Erythroblast (primary cell): ENCODE measurements at regions not wholly inside any gene's neighbourhood (a gene's known extent, or its start where the extent isn't known, plus 50 kb on each side); places are given as distances from the start of the nearest gene placed in this dataset.

Experiments used
- DNase-seq, 2 experiments: peaks; one replicate each; lab custom pipeline; 2025; lab: John Stamatoyannopoulos, UW
- GATA1 ChIP-seq: IDR thresholded peaks from 2 replicates; pipeline ENCODE4 v1.6.1; 2011; ENCODE audit warnings: low read depth, mild to moderate bottlenecking, control low read depth, low read length, moderate library complexity
- POLR2A ChIP-seq: IDR thresholded peaks from 2 replicates; pipeline ENCODE4 v1.6.1; 2011; ENCODE audit warnings: mild to moderate bottlenecking, low read length

DNA sequence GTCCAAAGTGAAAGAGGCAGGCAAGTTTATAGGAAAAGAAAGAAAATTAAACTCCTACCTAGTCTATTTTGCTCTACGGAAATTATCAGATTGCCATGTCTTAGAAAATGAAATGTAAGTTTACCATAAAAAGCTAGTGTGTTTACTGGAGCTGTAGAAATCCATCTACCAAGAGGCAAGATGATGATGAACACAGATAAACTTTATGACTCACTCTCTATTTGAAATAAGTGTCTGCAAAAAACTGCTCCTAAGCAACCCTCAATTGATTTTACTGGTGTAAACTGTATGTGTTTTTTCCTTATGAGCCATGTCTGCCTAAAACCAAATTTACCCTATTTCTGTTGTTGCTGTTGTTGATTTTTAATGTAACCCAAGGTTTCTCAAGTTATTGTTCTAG lies 73.8 kb upstream of the TMEM106B start:
- no peak for TF ChIP-seq GATA1

DNA sequence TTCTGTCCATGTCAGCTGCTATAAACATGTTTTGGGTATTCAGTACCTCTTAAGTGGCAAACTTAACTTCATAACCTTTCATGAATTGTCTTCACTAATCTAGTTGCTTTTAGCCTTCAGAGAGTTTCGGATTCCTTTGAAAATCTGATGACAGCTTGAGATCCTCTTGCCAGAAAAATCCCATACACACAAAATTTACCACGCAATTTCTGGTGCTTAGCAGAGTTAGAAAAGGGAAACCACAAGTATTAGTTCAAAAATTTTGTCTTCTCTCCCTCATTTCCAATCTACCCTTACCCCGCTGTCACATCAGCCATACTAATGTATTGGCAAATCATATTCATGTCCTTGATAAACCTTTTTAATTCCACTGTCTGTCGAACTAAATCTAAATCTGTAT lies 72.7 kb upstream of the TMEM106B start:
- DNase-seq = no peak
- TF ChIP-seq POLR2A (no peak), GATA1 (no peak)

More for the DNA sequence above, 73.8 kb upstream of the TMEM106B start:
- DNase-seq = no peak

DNA sequence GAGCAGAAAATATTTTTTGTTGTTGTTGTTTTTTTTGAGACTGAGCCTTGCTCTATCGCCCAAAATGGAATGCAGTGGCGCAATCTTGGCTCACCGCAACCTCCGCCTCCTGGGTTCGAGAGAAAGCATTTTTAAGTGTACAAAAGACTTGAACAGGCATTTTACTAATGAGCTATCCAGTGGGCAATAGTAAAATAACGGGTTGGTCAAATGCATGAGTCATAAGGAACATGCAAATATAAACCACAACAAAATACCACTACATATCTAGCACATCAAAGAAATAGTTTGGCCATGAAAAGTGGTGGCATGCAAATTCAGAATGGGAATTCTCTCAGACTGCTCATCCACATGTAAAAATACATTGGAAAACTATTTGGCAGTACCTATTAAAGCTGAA lies 71.7 kb upstream of the TMEM106B start:
- TF ChIP-seq POLR2A (no peak), GATA1 (no peak)
- no peak for DNase-seq

- DNase-seq = no peak
- TF ChIP-seq POLR2A (no peak), GATA1 (no peak)
Measured at GRCh38 chr7:12146813-12147212, 64.3 kb upstream of the TMEM106B start.

DNA sequence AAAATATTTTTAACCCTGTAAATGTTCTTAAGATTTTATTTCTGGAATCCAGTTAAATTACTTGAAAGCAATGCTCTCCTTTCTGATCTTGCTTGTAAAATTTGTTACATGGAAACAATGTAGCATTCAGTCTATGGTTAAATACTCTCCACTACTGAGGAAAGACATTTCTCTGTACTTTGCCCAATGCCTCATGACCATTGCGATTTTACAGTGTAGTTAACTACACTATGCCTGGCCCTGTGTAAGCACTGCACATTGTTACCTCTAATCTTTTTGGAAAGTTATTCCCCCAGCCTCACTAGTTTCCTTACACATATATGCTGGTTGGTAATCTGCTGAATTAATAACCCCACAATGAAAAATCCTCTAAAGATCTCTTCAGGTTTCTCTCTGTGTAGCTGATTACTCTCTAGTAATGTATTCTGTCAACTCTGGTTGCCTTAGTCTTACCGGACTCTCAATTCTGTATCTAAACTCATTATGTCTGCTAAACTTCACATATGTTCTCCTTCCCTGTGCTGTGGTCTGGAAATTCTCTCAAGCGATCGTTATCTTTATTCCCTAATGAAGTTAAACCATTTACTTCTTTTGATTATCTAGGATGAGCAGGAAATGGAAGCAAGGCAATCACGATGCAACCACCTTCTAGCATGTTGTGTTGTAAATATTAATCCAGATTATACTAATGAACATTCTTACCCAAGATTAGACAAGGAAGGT lies 58.7 kb upstream of the TMEM106B start:
- no peak for DNase-seq
- no peak for TF ChIP-seq GATA1
- TF ChIP-seq POLR2A = no peak

DNA sequence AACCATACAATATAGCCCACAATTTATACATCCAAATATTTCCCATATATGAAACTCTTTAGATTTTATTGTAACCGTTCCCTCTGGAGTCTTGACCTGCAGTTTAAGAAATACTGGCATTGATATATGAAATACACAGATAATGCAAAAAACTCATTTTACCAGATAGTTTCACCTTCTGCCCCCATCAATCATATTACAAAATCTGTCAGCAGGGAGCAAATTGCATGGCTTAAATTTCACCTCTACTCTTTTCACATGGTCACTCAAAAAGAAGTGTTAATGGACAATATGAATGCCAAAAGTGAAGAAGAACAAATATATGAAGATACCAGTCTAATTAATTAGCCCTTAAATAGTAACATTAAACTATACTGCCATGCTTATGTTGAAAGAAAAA lies 57.0 kb upstream of the TMEM106B start:
- no peak for DNase-seq
- TF ChIP-seq GATA1 = no peak
- TF ChIP-seq POLR2A = no peak

GRCh38 chr7:12157517-12157916 lies 53.6 kb upstream of the TMEM106B start:
- DNase-seq = no peak
- no peak for TF ChIP-seq GATA1
- no peak for TF ChIP-seq POLR2A

GRCh38 chr7:12158334-12159060 lies 52.6 kb upstream of the TMEM106B start:
- DNase-seq = no peak
- TF ChIP-seq GATA1 (no peak), POLR2A (no peak)

- TF ChIP-seq POLR2A = no peak
- TF ChIP-seq GATA1 = no peak
- no peak for DNase-seq
Measured at GRCh38 chr7:12161146-12161545, 49.9 kb upstream of the TMEM106B start.
